IMR-90 (cell line): ENCODE measurements at regions not wholly inside any gene's neighbourhood (a gene's known extent, or its start where the extent isn't known, plus 50 kb on each side); places are given as distances from the start of the nearest gene placed in this dataset.
"Not testable (repeated sequence)": the region's sequence is repeated elsewhere in the genome, so short reads cannot be mapped to it uniquely, and the experiment has no call there.

ENCODE experiments used
- ATAC-seq: fragments of 200-7000 bp; cut with Tn5 transposase; 2 replicates; pipeline ENCODE4 v1.9.1; 2020; ENCODE audit warnings: low read depth, mild to moderate bottlenecking, moderate library complexity
- BruUV-seq: library from RNA; stranded (reverse); fragments of 400-500 nt; replicated peaks from 2 replicates; lab custom pipeline; 2021; lab: Mats Ljungman, UMichigan
- CTCF ChIA-PET: fragments of 300-600 bp; formaldehyde crosslinking; extraction: SDS; loops from one replicate; lab custom pipeline; 2021; ENCODE audit warnings: antibody characterized with exemption; lab: Yijun Ruan, JAX
- POLR2A ChIA-PET: fragments of 300-600 bp; sonication (Branson Sonifier 250); formaldehyde crosslinking; loops from one replicate; lab custom pipeline; 2022; ENCODE audit warnings: antibody characterized with exemption; ENCODE audit not compliant: unreplicated experiment; lab: Charles Lee
- DNase-seq: peaks from one replicate; pipeline ENCODE4 v3.0.0; 2013
- H2AFZ ChIP-seq: replicated peaks from 2 replicates; pipeline ENCODE3; 2013; ENCODE audit warnings: low read length, mild to moderate bottlenecking; ENCODE audit not compliant: poor library complexity
- H2AK5ac ChIP-seq: 2 replicates; pipeline ENCODE4 v1.6.1; 2013; ENCODE audit warnings: low read depth, low read length, inconsistent platforms
- H2AK9ac ChIP-seq: replicated peaks from 2 replicates; pipeline ENCODE3; 2013; ENCODE audit warnings: mild to moderate bottlenecking, low read depth, low read length, moderate library complexity; ENCODE audit not compliant: poor library complexity
- H2BK120ac ChIP-seq: 2 replicates; pipeline ENCODE4 v1.6.1; 2013; ENCODE audit warnings: low read depth, low read length, inconsistent platforms
- H2BK15ac ChIP-seq: 3 replicates; pipeline ENCODE4 v1.6.1; 2013; ENCODE audit warnings: low read depth, low read length, inconsistent platforms
- H2BK20ac ChIP-seq: 2 replicates; pipeline ENCODE4 v1.6.1; 2013; ENCODE audit warnings: low read depth, mild to moderate bottlenecking, inconsistent platforms, low read length, moderate library complexity
- H2BK5ac ChIP-seq: 2 replicates; pipeline ENCODE4 v1.6.1; 2013; ENCODE audit warnings: mild to moderate bottlenecking, low read depth, low read length, inconsistent platforms; ENCODE audit not compliant: poor library complexity, severe bottlenecking
- H3K14ac ChIP-seq: replicated peaks from 2 replicates; pipeline ENCODE4 v1.6.1; 2013; ENCODE audit warnings: low read depth, low read length, inconsistent platforms
- H3K18ac ChIP-seq: 2 replicates; pipeline ENCODE4 v1.6.1; 2013; ENCODE audit warnings: low read depth, low read length, control low read depth
- H3K23ac ChIP-seq: 2 replicates; pipeline ENCODE4 v1.6.1; 2013; ENCODE audit warnings: low read depth, low read length, inconsistent platforms
- H3K27ac ChIP-seq: 2 replicates; pipeline ENCODE4 v1.5.1; 2013; ENCODE audit warnings: mild to moderate bottlenecking, control low read depth, low read length; ENCODE audit not compliant: insufficient read depth
- H3K27me3 ChIP-seq: 2 replicates; pipeline ENCODE4 v1.6.1; 2013; ENCODE audit warnings: low read length; ENCODE audit not compliant: control insufficient read depth, insufficient read depth
- H3K36me3 ChIP-seq: 2 replicates; pipeline ENCODE4 v1.6.1; 2013; ENCODE audit warnings: low read length, mixed read lengths; ENCODE audit not compliant: control insufficient read depth, insufficient read depth
- H3K4ac ChIP-seq: 2 replicates; pipeline ENCODE4 v1.6.1; 2013; ENCODE audit warnings: low read depth, low read length, inconsistent platforms
- H3K4me1 ChIP-seq: 2 replicates; pipeline ENCODE4 v1.6.1; 2013; ENCODE audit warnings: low read length, mixed read lengths; ENCODE audit not compliant: control insufficient read depth, insufficient read depth
- H3K4me2 ChIP-seq: 2 replicates; pipeline ENCODE4 v1.6.1; 2013; ENCODE audit warnings: low read depth, mild to moderate bottlenecking, control low read depth, low read length, moderate library complexity
- H3K4me3 ChIP-seq: 2 replicates; pipeline ENCODE4 v1.5.1; 2013; ENCODE audit warnings: low read depth, mild to moderate bottlenecking, control low read depth, low read length, moderate library complexity; ENCODE audit not compliant: insufficient read depth
- H3K56ac ChIP-seq: 2 replicates; pipeline ENCODE4 v1.6.1; 2013; ENCODE audit warnings: low read length, inconsistent platforms; ENCODE audit not compliant: insufficient read depth; ENCODE audit errors: extremely low read depth
- H3K79me1 ChIP-seq, 2 experiments: 2 replicates each; pipeline ENCODE4 v1.6.1; 2013; ENCODE audit warnings: low read length in 2 of 2, inconsistent platforms in 1 of 2, low read depth in 1 of 2
- H3K9ac ChIP-seq: 2 replicates; pipeline ENCODE4 v1.6.1; 2013; ENCODE audit warnings: low read depth, low read length, control low read depth
- H3K9me1 ChIP-seq: 2 replicates; pipeline ENCODE4 v1.6.1; 2013; ENCODE audit warnings: low read length, inconsistent platforms; ENCODE audit not compliant: insufficient read depth
- H3K9me3 ChIP-seq: 2 replicates; pipeline ENCODE4 v1.6.1; 2013; ENCODE audit warnings: low read length; ENCODE audit not compliant: control insufficient read depth, insufficient read depth
- H4K20me1 ChIP-seq: 2 replicates; pipeline ENCODE4 v1.6.1; 2013; ENCODE audit warnings: low read length, inconsistent platforms; ENCODE audit not compliant: insufficient read depth
- H4K5ac ChIP-seq: 2 replicates; pipeline ENCODE4 v1.6.1; 2013; ENCODE audit warnings: mild to moderate bottlenecking, low read depth, low read length, control low read depth
- H4K8ac ChIP-seq, 2 experiments: 2 replicates each; pipeline ENCODE4 v1.6.1; 2013; ENCODE audit warnings: low read depth in 2 of 2, low read length in 2 of 2, control low read depth in 1 of 2, inconsistent platforms in 1 of 2
- H4K91ac ChIP-seq: 2 replicates; pipeline ENCODE4 v1.6.1; 2013; ENCODE audit warnings: low read depth, low read length, inconsistent platforms; ENCODE audit not compliant: insufficient read depth
- WGBS, 2 experiments: methylation state at CpG; one replicate each; pipeline versions ENCODE4 v1.1.5 to v1.1.7; 2013; ENCODE audit warnings: missing lambda C conversion rate in 2 of 2; ENCODE audit not compliant: insufficient read length in 1 of 2; ENCODE audit errors: extremely low coverage in 2 of 2; 5-methylcytosine and 5-hydroxymethylcytosine counted together
- dilution Hi-C: fragments of 300-500 bp; cut with HindIII; formaldehyde crosslinking; loops from one replicate; pipeline ENCODE4 v1.14.3; 2018; ENCODE audit warnings: low sequenced_read_pairs; ENCODE audit not compliant: unreplicated experiment
- in situ Hi-C: fragments of 300-500 bp; cut with MboI; formaldehyde crosslinking; loops from 3 replicates; pipeline ENCODE4 v1.14.3; 2019; ENCODE audit warnings: low sequenced_read_pairs, inconsistent platforms, mixed read lengths
- intact Hi-C: fragments of 100-400 bp; cut with micrococcal nuclease; formaldehyde crosslinking; loops from 2 replicates; pipeline ENCODE4 v1.10.0; 2022

DNA sequence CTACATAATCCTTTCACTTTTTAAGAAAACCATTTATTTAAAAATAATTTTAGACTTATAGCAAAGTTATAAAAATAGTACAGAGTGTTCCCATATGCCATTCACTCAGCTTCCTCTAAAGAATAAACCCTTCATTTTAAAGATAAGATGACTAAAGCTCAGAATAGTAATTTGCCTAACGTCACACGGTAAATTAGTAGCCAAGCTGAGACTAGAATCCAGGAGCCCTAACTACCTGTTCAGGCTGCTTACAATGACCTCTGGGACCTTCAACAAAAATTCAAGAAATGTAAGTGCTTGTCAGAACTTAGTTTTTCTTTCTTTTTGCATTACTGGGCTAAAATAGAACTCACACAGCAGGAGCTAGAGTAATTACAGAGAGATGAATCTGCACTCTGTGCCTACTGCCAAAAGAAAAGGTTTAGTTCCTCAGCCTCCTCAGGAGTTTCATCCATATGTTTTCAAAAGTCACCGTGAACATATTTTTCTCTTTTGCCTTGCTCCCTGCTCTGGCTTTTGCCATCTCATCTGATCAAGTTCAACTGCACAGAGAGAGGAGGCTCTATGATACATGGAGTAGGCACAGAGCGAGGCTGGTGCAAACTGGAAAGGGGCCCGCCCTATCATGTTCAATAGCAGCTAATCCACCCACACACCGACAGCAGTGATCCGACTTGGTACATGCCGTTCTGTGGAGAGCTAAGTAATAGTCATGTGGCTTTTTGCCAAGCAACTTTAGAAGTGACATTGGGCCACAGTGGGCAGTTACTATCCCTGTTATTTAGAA lies 112.7 kb upstream of the SEC22B start:
- H3K23ac ChIP-seq, H3K36me3 ChIP-seq, intact Hi-C loops, H2AK9ac ChIP-seq, H2BK5ac ChIP-seq, BruUV-seq, DNase-seq, H3K9me3 ChIP-seq, POLR2A ChIA-PET, in situ Hi-C loops, CTCF ChIA-PET, H2BK15ac ChIP-seq, H3K18ac ChIP-seq, H3K4me3 ChIP-seq, H3K14ac ChIP-seq, H2BK120ac ChIP-seq, H4K8ac ChIP-seq, H3K79me1 ChIP-seq, H3K9ac ChIP-seq, H2AFZ ChIP-seq, H3K9me1 ChIP-seq, H3K27ac ChIP-seq, H3K4me1 ChIP-seq, H4K20me1 ChIP-seq, H3K27me3 ChIP-seq, H4K5ac ChIP-seq, H3K4ac ChIP-seq, H4K91ac ChIP-seq, dilution Hi-C loops, H3K56ac ChIP-seq, H3K4me2 ChIP-seq, H2AK5ac ChIP-seq, H2BK20ac ChIP-seq: not testable (repeated sequence)
- peak; percentile 73 for ATAC-seq
- no CpG with 5 or more reads among the region's 8 CpGs for WGBS, 2 experiments

DNA sequence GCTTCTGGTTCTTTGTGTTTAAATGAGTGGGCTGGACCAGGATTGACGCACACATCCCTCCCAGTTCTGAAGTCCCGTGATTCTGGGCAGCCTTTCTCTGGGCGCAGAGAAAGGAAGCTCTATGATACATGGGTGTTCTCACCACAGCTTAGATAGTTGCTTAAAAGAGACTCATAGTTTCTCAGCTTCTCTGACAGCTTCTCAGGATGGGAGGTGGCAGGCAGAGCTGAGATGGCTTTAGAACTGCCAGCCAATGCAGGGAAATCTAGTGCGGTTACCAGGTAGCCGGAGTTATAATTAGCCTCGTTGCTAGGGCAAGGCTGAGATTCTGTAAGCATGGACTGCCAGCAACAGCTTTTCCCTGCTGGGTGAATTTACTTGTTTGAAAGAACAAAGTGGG lies 111.8 kb upstream of the SEC22B start:
- intact Hi-C loops, H4K91ac ChIP-seq, H2AFZ ChIP-seq, H2AK9ac ChIP-seq, H3K23ac ChIP-seq, CTCF ChIA-PET, H4K20me1 ChIP-seq, H3K9me1 ChIP-seq, H3K18ac ChIP-seq, dilution Hi-C loops, H2BK120ac ChIP-seq, POLR2A ChIA-PET, H3K27ac ChIP-seq, in situ Hi-C loops, H3K9me3 ChIP-seq, H2AK5ac ChIP-seq, H3K9ac ChIP-seq, ATAC-seq, BruUV-seq, H3K4me1 ChIP-seq, H4K8ac ChIP-seq, H3K27me3 ChIP-seq, DNase-seq, H3K79me1 ChIP-seq, H2BK20ac ChIP-seq, H3K36me3 ChIP-seq, H3K4me2 ChIP-seq, H3K56ac ChIP-seq, H4K5ac ChIP-seq, H3K4me3 ChIP-seq, H3K14ac ChIP-seq, H3K4ac ChIP-seq, H2BK5ac ChIP-seq, H2BK15ac ChIP-seq: not testable (repeated sequence)
- no CpG with 5 or more reads among the region's 6 CpGs for WGBS, 2 experiments
